ENCODE measurements at regions not wholly inside any gene's neighbourhood (a gene's known extent, or its start where the extent isn't known, plus 50 kb on each side); places are given as distances from the start of the nearest gene placed in this dataset.
A peak's percentile ranks its signal among the peaks of the same experiment; 100 is the strongest.

DNA sequence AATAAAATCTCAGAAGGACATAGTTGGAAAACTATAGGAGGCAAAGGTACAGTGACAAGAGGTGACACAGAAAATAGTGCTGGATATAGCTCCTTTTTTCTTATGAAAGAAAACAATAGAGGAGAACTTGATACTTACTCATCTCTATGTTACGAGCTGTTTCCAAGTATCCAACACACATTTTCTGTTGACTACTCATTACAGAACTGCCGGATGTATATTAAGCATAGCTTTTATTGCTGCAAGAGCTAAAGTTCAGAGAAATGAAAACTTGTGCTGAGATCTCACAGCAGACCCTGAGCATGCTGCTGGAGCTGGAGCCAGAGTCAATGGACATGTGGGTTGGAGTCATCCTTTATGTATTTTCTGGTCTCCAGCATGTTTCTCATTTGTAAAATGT lies 210.0 kb upstream of the NT5C1B start:
- ATAC-seq (ENCODE audit: poor library complexity): no peak
- no peak for DNase-seq
- intact Hi-C loops (cut with DNase I): no loop called here

DNA sequence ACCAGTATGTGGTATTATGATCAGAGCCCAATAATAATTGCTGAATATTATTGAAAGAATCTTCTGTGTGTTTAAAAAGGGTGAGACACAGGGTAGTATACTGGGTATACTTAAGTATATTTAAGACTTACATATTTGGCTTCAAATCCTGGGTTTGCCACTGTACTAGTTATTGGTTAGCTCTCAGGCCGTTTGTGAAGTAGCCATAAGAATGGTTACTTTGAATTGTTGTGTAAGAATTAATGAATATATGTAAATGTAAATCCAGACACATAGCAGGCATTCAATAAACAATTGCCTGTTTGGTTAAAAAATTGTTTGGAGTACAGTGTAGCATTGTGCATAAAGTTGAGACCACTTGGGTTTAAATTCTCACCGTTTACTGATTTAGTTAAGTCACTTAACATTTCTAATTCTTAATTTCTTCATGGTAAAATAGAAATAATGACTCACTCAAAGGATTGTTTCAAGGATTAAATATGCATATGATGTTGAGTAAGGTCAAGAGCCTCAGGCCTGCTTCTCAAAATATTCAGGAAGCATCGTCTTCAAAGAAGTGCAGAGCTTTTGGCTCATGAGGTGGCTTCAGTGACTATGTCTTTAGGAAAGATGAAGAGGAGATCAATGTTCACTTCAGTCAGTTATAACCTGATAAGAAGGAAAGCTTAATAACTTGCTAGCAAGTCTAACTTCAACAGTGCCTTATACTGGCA lies 207.9 kb upstream of the NT5C1B start:
- ATAC-seq (ENCODE audit: poor library complexity) (no peak), DNase-seq (no peak)
- intact Hi-C loops (cut with DNase I): no loop called here

DNA sequence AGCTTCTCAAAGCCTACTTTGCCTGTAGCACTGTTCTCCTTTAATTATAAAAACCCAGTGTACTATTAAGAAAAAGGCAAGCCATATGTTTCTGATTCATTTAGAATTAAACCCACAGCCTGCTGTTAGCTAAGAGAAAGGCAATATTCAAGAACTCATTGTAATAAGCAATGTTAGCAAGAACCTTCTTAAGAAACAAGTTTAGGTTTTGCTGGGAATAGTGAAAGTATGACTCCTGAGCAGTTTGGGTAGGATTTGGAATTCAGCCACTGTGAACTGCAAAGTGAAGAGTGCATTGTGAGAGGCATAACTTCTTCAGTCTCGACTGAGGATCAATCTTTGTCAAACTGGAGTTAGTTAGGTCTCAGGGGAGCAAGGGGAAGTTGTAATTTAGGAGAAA lies 206.5 kb upstream of the NT5C1B start:
- DNase-seq: no peak
- intact Hi-C loops (cut with DNase I): no loop called here
- no peak for ATAC-seq (ENCODE audit: poor library complexity)

DNA sequence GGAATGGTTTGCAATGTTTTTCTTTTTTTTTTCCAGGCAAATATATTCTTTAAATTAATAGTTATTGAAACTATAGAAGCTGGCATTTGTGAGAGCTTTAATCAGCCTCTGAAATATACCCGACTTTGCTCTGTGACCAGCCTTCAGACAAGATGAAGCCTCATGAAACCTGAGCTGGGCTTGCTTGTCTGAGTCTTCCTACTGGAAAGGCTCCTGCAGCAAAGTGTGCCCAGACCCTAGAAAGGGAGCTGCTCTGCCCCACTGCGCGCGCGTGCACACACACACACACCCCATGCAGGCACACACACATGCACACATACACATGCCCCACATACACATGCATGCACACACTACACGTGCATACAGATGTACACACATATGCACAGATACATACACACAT lies 203.3 kb upstream of the NT5C1B start:
- intact Hi-C loops (cut with DNase I): no loop called here
- no peak for ATAC-seq (ENCODE audit: poor library complexity)
- no peak for DNase-seq

DNA sequence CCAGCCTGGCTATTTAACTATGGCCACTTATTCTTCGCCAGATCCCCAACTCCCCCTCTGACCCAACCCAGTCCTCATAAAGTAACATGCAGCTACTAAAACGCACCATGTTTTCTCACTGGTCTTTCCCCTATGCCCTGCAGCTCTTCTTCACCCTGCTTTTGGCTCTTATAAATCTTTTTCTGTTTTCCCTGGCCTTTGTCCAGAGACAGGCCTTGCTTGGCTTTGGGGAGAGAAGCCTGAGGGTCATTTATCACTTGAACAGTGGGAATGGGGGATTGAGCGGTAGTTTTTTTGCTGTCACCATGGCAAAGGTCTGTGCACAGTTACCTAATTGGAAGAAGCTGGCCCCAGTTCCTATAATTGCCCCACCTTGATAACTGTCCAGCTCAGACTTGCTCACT lies 202.9 kb upstream of the NT5C1B start:
- intact Hi-C loops (cut with DNase I): no loop called here
- no peak for DNase-seq
- no peak for ATAC-seq (ENCODE audit: poor library complexity)

DNA sequence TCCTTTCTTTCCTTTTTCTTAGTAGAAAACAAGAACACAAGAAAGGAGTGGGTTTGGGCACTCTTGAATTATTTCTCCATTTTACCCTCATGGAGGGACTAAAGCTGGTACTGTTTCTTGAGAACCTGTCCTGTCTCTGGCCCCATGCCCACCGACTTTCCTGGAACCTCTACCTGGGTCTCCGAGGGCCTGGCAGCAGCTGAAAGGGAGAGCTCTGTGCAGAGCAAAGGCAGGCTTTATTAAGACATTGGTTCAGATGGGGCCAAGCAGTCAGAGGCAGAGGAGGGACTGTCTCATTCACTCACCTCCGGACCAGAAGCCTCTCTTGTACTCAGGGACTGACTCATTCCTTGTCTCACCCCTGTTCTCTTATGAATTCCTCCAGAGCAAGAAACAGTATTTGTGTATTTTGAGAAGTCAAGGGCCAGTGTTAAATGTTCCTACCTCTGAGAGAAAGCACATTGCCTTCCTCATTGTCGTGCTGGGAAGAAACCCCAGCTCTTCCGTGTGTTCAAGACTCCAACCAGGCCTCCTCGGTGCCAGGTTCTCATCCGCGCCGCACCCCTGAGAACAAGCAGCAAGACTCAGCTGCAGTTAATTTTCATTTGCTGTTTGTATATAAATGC lies 201.9 kb upstream of the NT5C1B start:
- DNase-seq (no peak), ATAC-seq (ENCODE audit: poor library complexity) (no peak)
- intact Hi-C loops (cut with DNase I): no loop called here

DNA sequence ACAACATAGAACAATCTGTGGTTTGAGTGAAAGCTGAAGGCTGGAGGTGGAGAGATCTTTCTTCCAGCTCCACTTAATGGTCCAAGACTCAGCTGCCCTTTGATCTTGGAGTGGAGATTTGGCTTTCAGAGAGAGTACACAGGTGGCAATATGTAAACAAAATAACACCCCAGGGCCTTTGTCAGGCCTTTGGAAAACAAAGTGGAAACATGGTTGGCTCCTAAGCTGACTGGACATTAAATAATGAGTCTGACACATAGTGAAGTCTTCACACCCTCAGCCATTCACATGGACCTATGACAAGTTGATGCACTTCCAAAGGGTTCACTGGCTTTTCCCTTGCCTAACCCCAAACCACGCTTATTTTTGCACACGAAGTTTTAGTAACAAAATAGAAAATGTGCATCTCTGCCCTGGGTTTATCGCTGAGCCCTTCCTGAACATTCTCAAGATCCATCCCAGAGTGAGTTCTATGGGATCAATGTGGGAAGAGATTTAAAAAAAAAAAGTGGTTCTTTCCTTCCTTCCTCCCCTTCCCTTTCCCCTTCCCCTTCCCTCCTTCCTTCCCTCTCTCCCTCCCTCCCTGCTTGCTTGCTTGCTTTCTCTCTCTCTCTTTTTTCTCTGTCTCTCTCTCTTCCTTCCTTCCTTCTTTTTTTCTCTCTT lies 201.3 kb upstream of the NT5C1B start:
- intact Hi-C loops (cut with DNase I): no loop called here
- ATAC-seq (ENCODE audit: poor library complexity) (no peak), DNase-seq (no peak)

DNA sequence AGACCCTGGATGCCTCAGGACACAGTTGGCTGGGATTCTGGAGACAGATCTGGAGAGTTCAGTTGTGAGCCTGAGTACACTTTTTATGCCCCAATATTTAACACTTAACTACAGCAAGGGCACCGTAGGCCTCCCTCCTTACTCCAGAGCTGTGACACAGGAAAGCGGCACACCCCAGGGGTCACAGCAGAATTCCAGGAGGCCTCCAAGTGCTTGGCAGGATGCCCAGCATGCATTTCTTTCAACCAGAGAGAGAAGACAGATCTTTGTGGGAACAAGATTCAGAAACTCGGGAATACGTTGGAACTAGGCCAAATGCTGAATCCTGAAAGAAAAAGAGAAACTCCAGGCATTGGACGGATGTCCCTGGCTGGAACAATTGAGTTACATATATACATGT lies 199.2 kb upstream of the NT5C1B start:
- DNase-seq: peak; percentile 39
- intact Hi-C loops (cut with DNase I): no loop called here
- ATAC-seq (ENCODE audit: poor library complexity): peak; percentile 31

DNA sequence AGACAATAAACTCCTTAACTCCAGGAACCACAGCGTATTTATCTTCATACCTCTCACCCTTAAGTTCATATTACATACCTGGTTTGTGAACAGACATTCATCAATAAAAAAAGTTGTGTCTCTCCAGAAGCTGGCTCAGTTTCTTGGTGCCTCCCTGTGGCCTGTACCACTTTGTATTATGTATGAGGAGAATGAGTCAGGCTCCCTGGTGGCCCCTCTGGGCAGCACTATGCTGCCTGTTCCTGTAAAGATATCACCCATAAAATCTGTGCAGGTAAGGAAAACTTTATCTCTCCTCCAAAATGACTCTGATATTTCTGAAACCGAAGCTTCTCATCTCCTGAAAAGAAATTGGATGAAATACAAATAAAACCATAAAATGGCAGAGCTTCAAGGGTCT lies 198.4 kb upstream of the NT5C1B start:
- ATAC-seq (ENCODE audit: poor library complexity): no peak
- no peak for DNase-seq
- intact Hi-C loops (cut with DNase I): no loop called here

DNA sequence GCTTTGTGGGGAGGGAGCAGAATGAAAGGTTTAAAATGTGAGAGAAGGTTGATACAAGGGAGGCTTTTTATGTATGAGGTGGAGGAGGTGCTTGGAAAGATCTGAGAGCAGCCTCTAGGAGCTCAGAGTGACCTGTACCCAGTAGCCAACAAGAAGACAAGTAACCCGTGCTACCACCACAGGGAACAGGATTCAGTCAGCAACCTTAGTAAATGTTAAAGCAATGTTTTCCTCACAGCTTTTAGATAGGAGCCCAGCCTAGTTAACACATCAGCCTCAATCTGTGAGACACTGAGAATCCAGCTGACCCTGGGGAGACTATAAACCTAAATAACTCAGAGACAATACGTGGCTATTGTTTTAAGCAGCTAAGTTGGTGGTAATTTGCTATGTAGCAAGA lies 194.9 kb upstream of the NT5C1B start:
- DNase-seq (no peak), ATAC-seq (ENCODE audit: poor library complexity) (no peak)
- intact Hi-C loops (cut with DNase I): no loop called here

DNA sequence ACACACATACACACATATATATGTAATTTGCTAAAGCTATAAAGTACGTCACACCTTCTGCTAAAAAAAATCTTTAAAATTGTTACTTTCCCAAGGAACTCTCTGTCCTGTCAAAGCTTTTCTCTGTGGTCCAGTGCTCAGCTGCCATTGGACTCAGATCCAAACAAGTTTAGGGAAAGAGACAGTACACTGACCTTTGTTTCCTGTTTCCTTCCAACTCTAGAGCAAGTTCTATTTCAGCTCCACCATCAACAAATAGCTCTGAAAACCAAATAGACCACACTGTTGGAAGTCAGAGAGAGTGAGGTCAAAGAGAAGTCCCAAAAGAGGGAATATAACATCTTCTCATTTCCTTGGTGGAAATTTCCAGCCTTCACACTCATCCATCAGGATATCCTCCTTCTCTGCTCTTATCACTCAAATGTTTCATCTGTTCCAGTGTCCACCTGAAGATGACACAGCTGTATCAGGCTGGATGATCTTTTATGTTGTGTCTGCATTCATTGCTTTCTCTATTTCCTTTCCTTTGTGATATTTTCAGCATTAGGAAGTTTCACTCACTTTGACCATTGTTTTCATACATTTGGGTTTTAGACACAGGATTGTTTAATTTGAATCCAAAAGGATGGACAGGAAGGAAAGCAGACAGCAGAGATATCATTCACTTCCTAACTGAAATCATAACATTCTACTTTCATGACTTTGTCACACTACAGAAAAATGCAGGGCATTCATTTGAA lies 192.3 kb upstream of the NT5C1B start:
- DNase-seq (no peak), ATAC-seq (ENCODE audit: poor library complexity) (no peak)
- intact Hi-C loops (cut with DNase I): no loop called here

DNA sequence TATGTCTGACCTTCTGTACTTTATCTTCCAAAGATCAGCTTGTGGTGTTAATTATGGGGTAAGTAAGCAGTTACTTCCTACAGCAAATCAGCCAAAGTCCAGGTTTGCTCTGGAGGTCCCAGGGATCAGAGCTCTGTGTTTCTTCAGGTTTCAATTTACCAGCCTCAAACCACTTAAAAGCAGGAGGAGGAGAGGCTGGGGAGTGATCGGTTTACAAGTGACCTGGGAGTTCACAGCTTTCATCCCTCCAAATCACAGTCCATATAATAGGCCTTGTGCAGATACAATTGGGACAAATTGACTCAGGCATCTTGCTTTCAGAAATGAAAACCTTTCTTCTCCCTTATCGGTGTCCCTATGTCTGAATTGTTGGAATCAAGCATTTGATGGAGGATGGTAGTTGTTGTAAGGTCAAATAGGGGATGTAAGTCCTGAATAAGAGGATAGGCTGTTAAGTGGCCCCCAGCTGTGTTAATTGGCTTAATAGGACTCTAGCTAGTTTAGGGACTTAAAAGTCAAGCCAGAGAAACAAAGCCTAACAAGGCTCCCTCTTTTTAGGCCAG lies 188.0 kb upstream of the NT5C1B start:
- intact Hi-C loops (cut with DNase I): no loop called here
- DNase-seq (no peak), ATAC-seq (ENCODE audit: poor library complexity) (no peak)

DNA sequence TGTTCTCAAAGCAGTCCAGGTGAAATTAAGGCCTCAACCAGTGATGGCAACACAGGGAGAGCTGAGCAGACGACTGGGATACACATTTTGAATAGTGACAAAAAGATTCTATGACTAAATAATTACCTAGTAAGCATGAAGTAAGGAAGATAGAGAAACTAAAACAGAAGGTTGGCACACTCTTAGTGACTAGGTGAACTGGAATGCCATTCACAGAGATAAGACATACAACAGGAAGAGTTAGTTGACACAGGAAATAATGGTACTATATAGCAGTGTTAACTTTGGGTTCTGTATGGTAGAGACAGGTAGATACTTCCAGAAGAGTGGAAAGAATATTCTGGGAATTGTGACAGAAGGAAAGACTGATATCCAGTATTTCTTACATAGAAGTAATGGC lies 181.8 kb upstream of the NT5C1B start:
- ATAC-seq (ENCODE audit: poor library complexity): no peak
- intact Hi-C loops (cut with DNase I): no loop called here
- no peak for DNase-seq

DNA sequence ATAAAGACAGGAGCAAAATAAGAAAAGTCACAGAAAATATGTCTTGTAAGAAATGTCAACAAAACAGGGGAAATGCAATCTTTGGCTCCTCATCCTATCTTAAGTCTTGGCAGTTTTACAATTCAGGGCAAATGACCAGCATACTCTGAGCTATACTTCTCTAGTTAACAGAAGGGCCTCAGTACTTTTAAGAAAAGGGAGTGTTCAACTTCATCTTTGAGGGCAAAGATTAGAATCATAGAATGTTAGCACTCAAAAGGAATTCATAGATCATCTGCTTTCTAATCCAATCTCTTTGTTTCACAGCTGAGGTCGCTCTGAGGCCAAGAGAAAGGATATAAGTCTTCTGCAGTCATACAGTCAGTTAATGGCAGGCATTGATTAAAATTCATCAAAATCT lies 174.0 kb upstream of the NT5C1B start:
- ATAC-seq (ENCODE audit: poor library complexity): no peak
- DNase-seq: no peak
- intact Hi-C loops (cut with DNase I): no loop called here

DNA sequence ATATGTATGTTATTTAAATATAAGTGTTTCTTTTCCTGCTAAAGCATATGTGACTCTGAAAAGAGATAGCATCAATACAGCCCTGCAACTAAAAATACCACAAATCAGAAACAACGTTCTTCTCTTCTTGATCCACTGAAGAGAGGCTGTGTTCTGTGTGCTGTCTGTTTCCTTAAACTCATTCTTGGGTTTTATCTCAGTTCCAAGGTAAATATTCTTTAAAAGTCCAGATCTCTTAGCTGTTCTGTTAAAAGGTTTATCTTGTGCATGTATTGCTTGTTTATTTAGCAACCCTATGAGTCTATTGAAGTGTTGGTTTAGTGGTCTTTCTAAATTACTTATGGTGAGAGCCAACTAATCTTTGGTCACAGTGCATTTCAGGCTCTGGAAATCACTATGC lies 173.3 kb upstream of the NT5C1B start:
- no peak for DNase-seq
- ATAC-seq (ENCODE audit: poor library complexity): no peak
- intact Hi-C loops (cut with DNase I): no loop called here

DNA sequence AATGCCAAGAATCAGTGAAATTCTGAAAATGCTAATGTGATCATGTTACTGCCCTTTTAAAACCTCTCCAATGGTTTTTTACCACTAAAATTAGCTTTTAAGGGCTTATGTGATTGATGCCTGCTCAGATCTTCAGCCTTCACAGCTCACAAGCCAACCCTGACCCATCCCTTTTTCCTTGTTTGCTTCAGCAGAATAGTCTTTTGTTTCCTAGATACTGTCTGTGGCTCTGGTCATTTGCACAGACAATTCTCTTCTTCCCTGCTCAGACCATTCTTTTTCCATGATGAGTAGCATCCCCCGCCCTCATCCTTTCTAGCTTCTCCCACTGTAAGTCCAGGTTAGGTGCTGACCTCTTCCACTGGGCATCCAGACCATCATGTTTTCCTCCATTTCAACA lies 164.9 kb upstream of the NT5C1B start:
- intact Hi-C loops (cut with DNase I): loop anchor here (5.0 kb wide), 1 partner anchor 603 kb away; the partner anchor contains the start of gene OSR1
- ATAC-seq (ENCODE audit: poor library complexity): no peak

DNA sequence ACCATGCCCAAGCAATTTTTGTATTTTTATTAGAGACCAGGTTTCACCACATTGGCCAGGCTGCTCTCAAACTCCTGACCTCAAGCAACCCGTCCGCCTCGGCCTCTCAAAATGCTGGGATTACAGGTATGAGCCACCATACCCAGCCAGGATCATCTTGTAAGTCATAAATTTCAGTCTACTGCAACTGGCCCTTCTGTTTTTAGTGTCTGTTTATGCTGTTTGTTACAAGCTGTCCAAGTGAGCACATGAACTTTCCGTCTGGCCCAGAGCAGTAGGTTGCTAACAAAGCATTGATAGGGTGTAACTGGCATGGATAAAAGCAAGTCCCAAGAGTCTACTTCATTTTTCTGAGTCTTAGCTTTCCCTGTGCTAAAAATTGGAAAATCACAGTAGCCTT lies 164.4 kb upstream of the NT5C1B start:
- DNase-seq (no peak), ATAC-seq (ENCODE audit: poor library complexity) (no peak)
- intact Hi-C loops (cut with DNase I): loop anchor here (5.0 kb wide), 1 partner anchor 604 kb away; the partner anchor contains the start of gene OSR1

More for the DNA sequence above, 164.9 kb upstream of the NT5C1B start:
- no peak for DNase-seq

DNA sequence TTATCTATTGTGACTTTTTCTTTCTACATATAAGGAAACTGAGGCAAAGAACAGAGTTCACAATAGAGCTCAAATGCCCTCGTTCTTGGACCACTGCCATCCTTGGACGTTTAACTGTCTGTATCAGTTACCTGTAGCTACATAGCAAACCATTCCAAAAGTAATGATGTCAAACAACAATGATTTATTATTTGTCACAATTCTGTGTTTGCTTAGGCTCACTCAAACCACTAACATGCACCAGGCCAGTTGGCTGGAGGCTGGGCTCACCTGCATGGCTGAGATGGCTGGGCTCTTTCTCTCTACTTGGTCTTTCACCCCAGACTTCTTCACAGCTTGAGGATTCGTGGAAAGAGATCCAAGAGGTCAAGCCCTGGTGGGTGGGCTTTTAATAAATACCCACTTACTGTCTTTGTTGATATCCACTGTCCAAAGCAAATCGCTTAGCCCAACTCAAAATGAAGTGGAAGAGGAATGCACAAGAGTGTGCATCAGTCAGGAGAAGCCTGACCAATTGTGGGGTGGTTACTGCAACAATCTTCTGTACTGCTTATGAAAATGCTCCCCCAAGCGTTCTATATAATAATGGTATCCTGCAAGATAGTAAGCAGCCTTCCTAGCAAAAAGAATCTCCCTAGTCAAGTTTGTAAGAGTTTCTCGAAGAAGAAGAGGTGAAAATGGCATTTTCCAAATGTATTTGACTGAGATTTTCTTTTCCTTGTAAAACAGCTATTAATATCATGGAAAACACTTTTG lies 163.5 kb upstream of the NT5C1B start:
- ATAC-seq (ENCODE audit: poor library complexity) (no peak), DNase-seq (no peak)
- intact Hi-C loops (cut with DNase I): loop anchor here (5.0 kb wide), 1 partner anchor 604 kb away; the partner anchor contains the start of gene OSR1

All from Right ventricle myocardium superior (tissue), 1 donor.